Activated naive CD4-positive, alpha-beta T cell treated with anti-CD3 and anti-CD28 coated beads, Interleukin-2, amount 10 ng/mL, durations not matched to agents 7 days and 5 days (primary cell): ENCODE measurements at regions not wholly inside any gene's neighbourhood (a gene's known extent, or its start where the extent isn't known, plus 50 kb on each side); places are given as distances from the start of the nearest gene placed in this dataset.
"Not testable (repeated sequence)": the region's sequence is repeated elsewhere in the genome, so short reads cannot be mapped to it uniquely, and the experiment has no call there.

Experiments
- CTCF ChIA-PET: fragments of 350-600 bp; sonication (Branson Sonifier 250); formaldehyde crosslinking; loops from one replicate; lab custom pipeline; 2021; ENCODE audit warnings: antibody characterized with exemption; lab: Charles Lee
- DNase-seq: peaks from one replicate; pipeline ENCODE4 v3.0.0-alpha.2; 2020
- H3K27ac Mint-ChIP-seq: one replicate; pipeline ENCODE4 v1.8.0; 2021; ENCODE audit warnings: mild to moderate bottlenecking, moderate library complexity, mixed read lengths
- H3K27me3 Mint-ChIP-seq: one replicate; pipeline ENCODE4 v1.8.0; 2021; ENCODE audit warnings: mild to moderate bottlenecking, mixed read lengths
- H3K36me3 Mint-ChIP-seq: one replicate; pipeline ENCODE4 v1.8.0; 2021; ENCODE audit warnings: mixed read lengths
- H3K4me1 Mint-ChIP-seq: one replicate; pipeline ENCODE4 v1.8.0; 2021; ENCODE audit warnings: mixed read lengths
- H3K4me3 Mint-ChIP-seq: one replicate; pipeline ENCODE4 v1.8.0; 2021; ENCODE audit warnings: mild to moderate bottlenecking, moderate library complexity, mixed read lengths
- H3K9me3 Mint-ChIP-seq: one replicate; pipeline ENCODE4 v1.8.0; 2021; ENCODE audit warnings: mixed read lengths

DNA sequence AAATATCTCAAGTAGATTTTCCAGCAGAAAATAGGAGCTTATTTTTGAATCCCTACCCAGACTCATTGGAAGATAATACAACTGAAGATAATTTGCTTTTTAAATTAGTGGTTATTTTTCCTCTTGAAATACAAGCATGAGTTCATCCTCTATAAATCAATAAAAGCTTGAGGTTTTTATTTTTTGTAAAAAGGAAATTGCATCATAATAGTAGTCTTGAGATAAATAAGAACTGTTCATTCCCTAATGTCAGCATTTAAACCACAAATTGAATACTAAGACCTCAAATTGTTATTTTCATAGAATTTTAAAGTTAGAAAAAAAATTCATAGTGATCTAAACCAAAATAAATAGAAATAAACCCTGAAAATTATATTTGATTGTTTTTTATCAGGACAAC, 719.1 kb downstream of the CD109 start:
- Mint-ChIP-seq H3K9me3 (no peaks in the 10 kb centered on the region), H3K27ac (no peak overlapping the region), H3K27me3 (no peaks in the 10 kb centered on the region), H3K4me1 (no peaks in the 10 kb centered on the region), H3K4me3 (no peak overlapping the region), H3K36me3 (no peaks in the 10 kb centered on the region)
- DNase-seq = no peak
- CTCF ChIA-PET = no interaction called here

DNA sequence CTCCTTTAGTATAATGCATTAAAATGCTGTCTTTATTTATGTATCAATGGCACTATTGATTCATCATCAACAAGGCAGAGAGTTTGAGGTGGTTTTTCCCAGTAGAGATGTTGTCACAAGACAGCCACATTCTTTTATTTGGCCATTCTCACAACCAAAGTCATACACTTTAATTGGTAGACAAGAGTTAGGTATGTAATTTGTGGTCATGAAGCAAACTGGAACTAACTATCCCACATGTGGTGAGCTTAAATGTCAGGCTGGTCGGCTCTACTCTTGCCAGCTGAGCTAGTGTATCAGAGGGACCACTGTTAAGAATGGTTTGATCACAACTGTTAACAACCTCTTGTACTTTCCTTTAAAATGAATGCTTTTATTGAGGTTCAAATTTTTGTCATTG, 714.6 kb downstream of the CD109 start:
- Mint-ChIP-seq H3K27me3 (no peaks in the 10 kb centered on the region), H3K4me3 (no peak overlapping the region), H3K9me3 (peaks cover 2% of the 10 kb centered on the region), H3K36me3 (no peaks in the 10 kb centered on the region), H3K4me1 (no peaks in the 10 kb centered on the region), H3K27ac (no peak overlapping the region)
- CTCF ChIA-PET = no interaction called here
- DNase-seq = no peak

DNA sequence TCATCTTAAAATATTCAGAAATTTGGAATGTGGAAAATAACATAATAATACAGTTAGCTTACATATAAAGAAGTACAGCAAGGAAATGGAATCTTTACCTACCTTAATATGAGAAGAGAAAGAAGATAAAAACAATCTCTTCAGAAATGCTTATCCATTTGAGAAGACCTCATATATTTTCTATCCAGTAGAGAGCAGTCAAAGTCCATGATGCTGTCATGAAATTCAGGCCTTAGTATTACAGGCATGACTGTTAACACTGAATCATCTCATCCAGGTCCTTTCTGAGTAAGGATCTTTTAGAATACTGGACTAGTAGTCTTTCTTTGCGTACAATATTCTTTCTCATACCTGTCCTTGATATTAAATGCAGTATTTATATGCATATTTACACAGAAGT, 713.4 kb downstream of the CD109 start:
- DNase-seq = no peak
- no peaks in the 10 kb centered on the region for H3K4me1 Mint-ChIP-seq
- no peaks in the 10 kb centered on the region for H3K36me3 Mint-ChIP-seq
- no peak overlapping the region for H3K27ac Mint-ChIP-seq
- H3K9me3 Mint-ChIP-seq = peaks cover 2% of the 10 kb centered on the region
- no peaks in the 10 kb centered on the region for H3K27me3 Mint-ChIP-seq
- CTCF ChIA-PET = no interaction called here
- H3K4me3 Mint-ChIP-seq = no peak overlapping the region

DNA sequence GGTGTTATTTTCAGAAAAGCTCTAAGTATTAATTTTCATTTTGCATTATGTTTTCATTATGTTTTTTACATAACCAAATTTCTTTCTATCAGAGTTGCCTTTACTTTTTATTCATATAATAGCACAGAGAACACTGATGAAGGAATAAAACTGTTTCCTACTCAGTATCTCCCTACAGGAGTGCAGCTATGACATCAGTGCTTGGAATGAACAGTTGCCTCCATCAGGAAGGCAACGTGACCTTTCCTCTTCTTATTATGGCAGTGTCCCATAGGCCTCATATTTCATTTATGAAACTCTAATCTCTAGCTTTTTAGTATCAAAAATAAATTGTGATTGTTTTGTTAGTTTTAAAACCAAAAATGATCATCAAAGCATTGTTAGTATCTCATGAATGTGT, 712.8 kb downstream of the CD109 start:
- peaks cover 2% of the 10 kb centered on the region for H3K9me3 Mint-ChIP-seq
- CTCF ChIA-PET = no interaction called here

DNA sequence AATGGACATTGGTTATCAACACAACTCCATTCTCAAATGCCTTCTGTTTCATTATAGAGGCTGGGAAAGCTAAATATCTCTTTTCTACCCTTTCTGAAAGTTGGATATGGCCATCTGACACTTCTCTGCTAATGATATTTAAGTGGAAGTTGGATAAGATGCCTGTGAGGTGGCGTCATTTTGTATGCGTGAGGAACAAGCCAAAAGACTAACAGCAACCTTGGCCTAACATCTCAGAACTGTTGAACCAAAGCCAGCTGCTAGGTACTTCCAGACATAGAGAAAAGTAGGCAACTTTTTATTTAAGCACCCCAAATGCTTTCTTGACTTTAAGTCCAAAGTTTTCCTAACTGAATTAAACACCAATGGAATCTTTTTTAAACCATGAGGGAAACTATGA, 708.4 kb downstream of the CD109 start:
- CTCF ChIA-PET = no interaction called here
- no peaks in the 10 kb centered on the region for H3K36me3 Mint-ChIP-seq
- H3K9me3 Mint-ChIP-seq = peaks cover 9% of the 10 kb centered on the region
- no peak for DNase-seq
- H3K27ac Mint-ChIP-seq = no peak overlapping the region
- H3K4me1 Mint-ChIP-seq = no peaks in the 10 kb centered on the region
- H3K27me3 Mint-ChIP-seq = no peaks in the 10 kb centered on the region
- no peak overlapping the region for H3K4me3 Mint-ChIP-seq

More for the DNA sequence above, 712.8 kb downstream of the CD109 start:
- Mint-ChIP-seq H3K4me1 (no peaks in the 10 kb centered on the region), H3K27me3 (no peaks in the 10 kb centered on the region), H3K27ac (no peak overlapping the region), H3K36me3 (no peaks in the 10 kb centered on the region), H3K4me3 (no peak overlapping the region)
- DNase-seq = no peak

DNA sequence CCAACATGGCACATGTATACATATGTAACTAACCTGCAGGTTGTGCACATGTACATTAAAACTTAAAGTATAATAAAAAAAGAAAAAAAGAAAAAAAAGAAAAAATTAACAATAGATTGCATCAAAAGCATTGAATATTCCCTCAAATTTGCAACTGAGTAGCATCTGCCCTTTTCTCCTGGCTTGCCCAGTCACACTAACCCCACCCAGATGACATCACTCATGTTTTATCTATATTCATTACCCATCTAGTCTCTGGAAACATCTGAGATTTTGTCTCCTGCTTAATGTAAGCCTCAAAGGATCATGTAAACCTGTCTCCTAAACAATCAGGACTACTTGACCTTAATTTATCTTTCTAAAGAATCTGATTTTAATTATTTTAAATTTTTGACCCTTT, 706.8 kb downstream of the CD109 start:
- no peak overlapping the region for H3K27ac Mint-ChIP-seq
- no peaks in the 10 kb centered on the region for H3K4me1 Mint-ChIP-seq
- CTCF ChIA-PET = no interaction called here
- no peaks in the 10 kb centered on the region for H3K27me3 Mint-ChIP-seq
- no peaks in the 10 kb centered on the region for H3K36me3 Mint-ChIP-seq
- H3K9me3 Mint-ChIP-seq = peaks cover 10% of the 10 kb centered on the region
- H3K4me3 Mint-ChIP-seq = no peak overlapping the region
- DNase-seq = no peak

DNA sequence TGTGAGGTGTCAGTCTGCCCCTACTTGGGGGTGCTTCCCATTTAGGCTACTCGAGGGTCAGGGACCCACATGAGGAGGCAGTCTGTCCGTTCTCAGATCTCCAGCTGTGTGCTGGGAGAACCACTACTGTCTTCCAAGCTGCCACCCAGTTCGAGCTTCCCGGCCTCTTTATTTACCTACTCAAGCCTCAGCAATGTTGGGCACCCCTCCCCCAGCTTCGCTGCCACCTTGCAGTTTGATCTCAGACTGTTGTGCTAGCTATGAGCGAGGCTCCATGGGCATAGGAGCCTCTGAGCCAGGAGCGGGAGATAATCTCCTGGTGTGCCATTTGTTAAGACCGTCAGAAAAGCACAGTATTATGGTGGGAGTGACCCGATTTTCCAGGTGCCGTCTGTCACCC, 682.4 kb downstream of the CD109 start:
- H3K9me3 Mint-ChIP-seq, H3K27me3 Mint-ChIP-seq, H3K4me1 Mint-ChIP-seq, CTCF ChIA-PET, H3K4me3 Mint-ChIP-seq, H3K36me3 Mint-ChIP-seq, DNase-seq, H3K27ac Mint-ChIP-seq: not testable (repeated sequence)

DNA sequence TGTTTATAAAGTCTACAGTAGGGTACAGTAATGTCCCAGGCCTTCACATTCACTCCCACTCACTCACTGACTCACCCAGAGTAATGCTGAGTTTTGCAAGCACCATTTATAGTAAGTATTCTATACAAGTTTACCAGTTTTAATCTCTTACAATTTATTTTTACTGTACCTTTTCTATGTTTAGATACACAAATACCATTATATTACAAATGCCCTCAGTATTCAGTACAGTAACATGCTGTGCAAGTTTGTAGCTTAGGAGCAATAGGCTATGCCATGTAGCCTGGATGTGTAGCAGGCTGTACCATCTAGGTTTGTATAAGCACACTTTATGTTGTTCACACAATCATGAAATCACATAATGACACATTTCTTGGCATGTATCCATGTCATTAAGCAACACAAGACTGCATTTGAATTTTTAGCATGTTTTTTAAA, 673.6 kb downstream of the CD109 start:
- H3K36me3 Mint-ChIP-seq = no peaks in the 10 kb centered on the region
- no peaks in the 10 kb centered on the region for H3K4me1 Mint-ChIP-seq
- H3K9me3 Mint-ChIP-seq = peaks cover 1% of the 10 kb centered on the region
- CTCF ChIA-PET = no interaction called here
- H3K27me3 Mint-ChIP-seq = no peaks in the 10 kb centered on the region
- no peak overlapping the region for H3K27ac Mint-ChIP-seq
- DNase-seq = no peak
- H3K4me3 Mint-ChIP-seq = no peak overlapping the region

DNA sequence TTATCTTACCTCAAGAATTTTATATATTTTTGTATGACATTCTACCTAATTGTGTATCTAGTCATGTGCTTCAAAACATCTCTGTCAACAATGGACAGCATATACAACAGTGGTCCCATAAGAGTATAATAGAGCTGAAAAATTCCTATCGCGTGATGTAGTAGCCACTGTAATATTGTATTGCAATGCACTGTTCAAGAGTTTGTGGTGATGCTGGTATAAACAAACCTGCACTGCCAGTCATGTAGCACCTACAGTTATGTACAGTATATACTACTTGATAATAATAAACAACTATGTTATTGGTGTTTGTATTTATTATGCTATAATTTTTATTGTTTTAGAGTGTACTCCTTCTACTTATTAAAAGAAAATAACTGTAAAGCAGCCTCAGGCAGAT, 672.7 kb downstream of the CD109 start:
- Mint-ChIP-seq H3K27me3 (no peaks in the 10 kb centered on the region), H3K36me3 (no peaks in the 10 kb centered on the region), H3K27ac (no peak overlapping the region), H3K4me1 (no peaks in the 10 kb centered on the region), H3K9me3 (peaks cover 3% of the 10 kb centered on the region), H3K4me3 (no peak overlapping the region)
- no peak for DNase-seq
- CTCF ChIA-PET = no interaction called here

DNA sequence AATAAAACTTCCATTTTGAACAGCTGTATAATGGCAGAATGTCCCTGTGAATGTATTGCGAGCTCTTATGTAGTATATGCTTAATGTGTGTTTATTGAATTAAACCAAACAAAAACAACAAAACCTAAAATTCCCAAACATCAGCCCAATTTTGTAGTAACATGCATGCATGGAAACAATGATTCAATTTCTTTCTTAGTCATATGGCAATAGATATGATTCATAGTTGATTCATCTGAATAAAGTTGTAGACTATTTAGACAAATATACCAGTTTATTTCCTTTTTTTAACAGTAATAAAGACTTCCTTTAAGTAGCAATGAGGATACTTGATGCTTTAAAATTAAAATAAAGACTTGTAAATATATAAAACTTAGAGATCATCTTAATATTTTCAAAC, 670.6 kb downstream of the CD109 start:
- CTCF ChIA-PET = no interaction called here
- Mint-ChIP-seq H3K4me1 (no peaks in the 10 kb centered on the region), H3K27me3 (no peaks in the 10 kb centered on the region), H3K36me3 (no peaks in the 10 kb centered on the region), H3K27ac (no peak overlapping the region), H3K4me3 (no peak overlapping the region), H3K9me3 (peaks cover 2% of the 10 kb centered on the region)
- no peak for DNase-seq

DNA sequence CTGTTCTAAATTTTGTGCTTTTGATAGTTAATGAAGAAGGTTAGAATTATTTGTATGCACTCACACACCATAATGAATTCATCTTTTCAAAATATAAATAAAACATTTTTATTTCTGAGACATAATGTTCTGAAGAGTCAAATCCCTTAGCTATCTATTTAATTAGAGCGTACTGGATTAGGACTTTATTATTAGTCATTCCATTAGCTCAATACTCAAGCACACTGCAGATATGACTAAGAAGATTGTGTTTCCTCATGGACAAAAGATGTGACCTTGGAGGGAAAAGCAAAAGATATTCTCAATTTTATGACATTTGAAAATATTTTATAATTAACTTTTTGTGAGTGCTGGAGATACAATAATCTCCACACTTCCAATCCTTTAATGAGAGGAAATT, 666.4 kb downstream of the CD109 start:
- no peaks in the 10 kb centered on the region for H3K27me3 Mint-ChIP-seq

DNA sequence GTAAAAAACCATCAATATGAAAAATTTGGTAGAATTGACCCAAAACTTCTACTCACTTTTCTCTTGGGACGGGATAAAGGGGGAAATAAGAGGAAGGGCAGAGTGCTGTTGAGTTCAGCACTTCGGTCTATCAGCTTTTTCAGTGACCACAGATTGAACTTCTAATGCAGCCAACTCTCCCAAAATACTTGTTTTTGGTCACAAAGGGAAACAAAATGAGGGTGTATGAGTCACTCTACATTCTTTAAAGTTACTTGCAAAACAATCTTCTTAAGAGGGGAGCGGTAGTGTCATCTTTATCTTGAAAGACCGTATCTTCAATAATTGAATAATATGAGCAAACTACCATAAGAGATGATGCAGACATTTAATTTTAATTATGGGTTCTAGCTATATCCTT, 661.3 kb downstream of the CD109 start:
- no peaks in the 10 kb centered on the region for H3K9me3 Mint-ChIP-seq
- H3K27me3 Mint-ChIP-seq = no peaks in the 10 kb centered on the region

More for the DNA sequence above, 666.4 kb downstream of the CD109 start:
- Mint-ChIP-seq H3K4me3 (no peak overlapping the region), H3K36me3 (no peaks in the 10 kb centered on the region), H3K9me3 (peaks cover 2% of the 10 kb centered on the region), H3K27ac (no peak overlapping the region), H3K4me1 (no peaks in the 10 kb centered on the region)
- CTCF ChIA-PET = no interaction called here
- no peak for DNase-seq

DNA sequence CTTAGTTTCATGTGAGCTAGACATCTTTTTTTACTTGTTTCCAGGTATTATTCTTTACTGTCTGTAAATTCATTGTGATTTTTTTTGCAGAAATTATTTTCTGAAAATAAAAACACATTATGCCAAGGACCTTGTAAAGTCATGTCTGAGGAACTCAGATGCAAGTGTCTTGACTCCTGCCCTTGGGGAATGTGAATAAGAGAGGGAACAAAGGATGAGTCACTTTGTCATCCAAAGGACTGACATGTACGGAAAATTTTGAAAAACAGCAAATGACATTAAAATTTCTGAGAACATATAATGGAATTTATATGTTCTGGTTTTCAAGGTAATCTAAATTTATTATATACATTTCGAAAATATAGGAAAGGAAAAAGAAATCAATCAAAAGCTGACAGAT, 660.4 kb downstream of the CD109 start:
- DNase-seq = no peak
- no peak overlapping the region for H3K4me3 Mint-ChIP-seq
- no peaks in the 10 kb centered on the region for H3K36me3 Mint-ChIP-seq
- CTCF ChIA-PET = no interaction called here
- H3K27ac Mint-ChIP-seq = no peak overlapping the region
- H3K9me3 Mint-ChIP-seq = no peaks in the 10 kb centered on the region
- H3K4me1 Mint-ChIP-seq = no peaks in the 10 kb centered on the region
- no peaks in the 10 kb centered on the region for H3K27me3 Mint-ChIP-seq

More for the DNA sequence above, 661.3 kb downstream of the CD109 start:
- CTCF ChIA-PET = no interaction called here
- Mint-ChIP-seq H3K36me3 (no peaks in the 10 kb centered on the region), H3K4me1 (no peaks in the 10 kb centered on the region), H3K4me3 (no peak overlapping the region), H3K27ac (no peak overlapping the region)
- no peak for DNase-seq

DNA sequence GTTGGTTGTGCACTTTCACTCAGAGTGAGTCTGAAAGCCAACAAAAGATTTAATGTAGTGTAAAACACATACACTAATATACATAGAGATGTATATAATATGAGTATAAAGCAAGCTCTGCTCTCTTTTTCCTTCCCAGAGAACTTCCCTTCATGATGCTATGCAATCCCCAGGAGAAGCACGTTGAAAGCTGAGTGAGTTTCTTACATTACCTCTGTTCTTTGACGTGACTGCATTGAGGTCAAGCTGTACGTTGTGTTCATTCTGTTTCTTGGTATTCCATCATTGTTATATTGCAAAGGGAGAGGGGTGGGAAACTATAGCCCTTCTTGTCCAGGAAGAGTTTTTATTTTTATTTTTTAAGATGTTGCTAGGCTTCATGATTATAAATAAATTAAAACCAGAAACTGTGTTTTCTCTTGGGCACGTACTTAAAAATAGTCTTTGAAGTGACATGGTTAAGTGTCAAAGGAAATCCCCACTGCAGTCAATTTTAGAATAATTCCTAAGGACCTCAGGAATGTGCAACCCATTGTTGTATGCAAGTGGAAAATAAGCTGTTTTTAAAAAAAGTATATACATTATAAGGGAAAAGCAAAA, 651.0 kb downstream of the CD109 start:
- CTCF ChIA-PET = no interaction called here
- no peaks in the 10 kb centered on the region for H3K4me1 Mint-ChIP-seq
- no peaks in the 10 kb centered on the region for H3K36me3 Mint-ChIP-seq
- no peak overlapping the region for H3K4me3 Mint-ChIP-seq
- DNase-seq = no peak
- H3K9me3 Mint-ChIP-seq = no peaks in the 10 kb centered on the region
- H3K27me3 Mint-ChIP-seq = no peaks in the 10 kb centered on the region
- H3K27ac Mint-ChIP-seq = no peak overlapping the region

DNA sequence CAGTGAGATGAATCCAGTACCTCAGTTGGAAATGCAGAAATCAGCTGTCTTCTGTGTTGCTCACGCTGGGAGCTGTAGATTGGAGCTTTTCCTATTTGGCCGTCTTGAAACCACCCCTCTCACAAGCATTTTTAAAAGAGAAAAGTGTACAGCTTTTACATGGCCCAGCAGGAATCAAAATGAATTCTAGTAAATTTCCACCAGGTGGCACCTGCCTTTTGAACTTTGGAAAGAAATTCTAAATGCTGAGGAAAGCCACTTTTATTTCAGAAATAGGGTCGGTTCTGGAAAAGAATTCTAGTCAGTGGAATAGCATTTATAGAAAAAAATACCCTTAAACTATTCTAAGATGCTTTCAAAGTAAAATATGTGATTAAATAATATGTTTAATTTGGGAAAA, 647.8 kb downstream of the CD109 start:
- no peak overlapping the region for H3K4me3 Mint-ChIP-seq
- H3K36me3 Mint-ChIP-seq = no peaks in the 10 kb centered on the region
- DNase-seq = no peak
- no peaks in the 10 kb centered on the region for H3K4me1 Mint-ChIP-seq
- CTCF ChIA-PET = no interaction called here
- H3K27ac Mint-ChIP-seq = no peak overlapping the region
- no peaks in the 10 kb centered on the region for H3K27me3 Mint-ChIP-seq
- peaks cover 7% of the 10 kb centered on the region for H3K9me3 Mint-ChIP-seq

DNA sequence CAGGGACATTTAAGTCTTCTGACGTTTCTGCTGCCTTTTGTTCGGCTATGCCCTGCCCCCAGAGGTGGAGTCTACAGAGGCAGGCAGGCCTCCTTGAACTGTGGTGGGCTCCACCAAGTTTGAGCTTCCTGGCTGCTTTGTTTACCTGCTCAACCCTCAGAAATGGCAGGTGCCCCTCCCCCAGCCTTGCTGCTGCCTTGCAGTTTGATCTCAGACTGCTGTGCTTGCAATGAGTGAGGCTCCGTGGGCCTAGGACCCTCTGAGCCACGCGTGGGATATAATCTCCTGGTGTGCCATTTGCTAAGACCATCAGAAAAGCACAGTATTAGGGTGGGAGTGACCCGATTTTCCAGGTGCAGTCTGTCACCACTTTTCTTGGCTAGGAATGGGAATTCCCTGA, 647.3 kb downstream of the CD109 start:
- H3K27ac Mint-ChIP-seq, H3K4me1 Mint-ChIP-seq, DNase-seq, H3K4me3 Mint-ChIP-seq, H3K27me3 Mint-ChIP-seq, H3K9me3 Mint-ChIP-seq, H3K36me3 Mint-ChIP-seq: not testable (repeated sequence)
- CTCF ChIA-PET = interaction anchor here (1.3 kb wide), 1 partner anchor 861 kb away, joined by 3 read pairs; no protein-coding TSS in a partner anchor
